Stimulated activated CD4-positive, alpha-beta T cell treated with anti-CD3 and anti-CD28 coated beads, Interleukin-12 subunit alpha, Interleukin-12 subunit beta, amount 100 ng/mL, for 4 hours (primary cell): ENCODE measurements at regions not wholly inside any gene's neighbourhood (a gene's known extent, or its start where the extent isn't known, plus 50 kb on each side); places are given as distances from the start of the nearest gene placed in this dataset.
"Not testable (repeated sequence)": the region's sequence is repeated elsewhere in the genome, so short reads cannot be mapped to it uniquely, and the experiment has no call there.

ENCODE experiments used
- DNase-seq: peaks from one replicate; pipeline ENCODE4 v3.0.0-alpha.2; 2020

DNA sequence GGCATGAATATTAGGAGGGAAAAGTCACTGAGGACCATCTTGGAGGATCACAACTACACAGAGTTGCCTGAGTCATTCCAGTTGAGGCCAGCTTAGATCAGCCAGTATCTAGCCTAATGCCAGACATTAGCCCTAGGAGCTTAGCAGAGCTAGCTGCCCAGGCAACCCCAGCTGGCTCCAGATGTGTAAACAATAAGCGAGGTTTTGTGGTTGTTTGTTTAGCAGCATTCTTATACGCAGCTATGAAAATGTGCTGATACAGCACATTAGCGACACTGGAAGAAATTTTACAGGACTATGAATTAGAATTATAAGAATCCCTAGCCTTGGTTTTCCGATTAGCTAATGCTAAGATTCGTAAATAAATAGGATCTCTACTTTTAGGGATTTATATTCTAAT, 59.3 kb downstream of the BTBD3 start:
- DNase-seq, result no peak

DNA sequence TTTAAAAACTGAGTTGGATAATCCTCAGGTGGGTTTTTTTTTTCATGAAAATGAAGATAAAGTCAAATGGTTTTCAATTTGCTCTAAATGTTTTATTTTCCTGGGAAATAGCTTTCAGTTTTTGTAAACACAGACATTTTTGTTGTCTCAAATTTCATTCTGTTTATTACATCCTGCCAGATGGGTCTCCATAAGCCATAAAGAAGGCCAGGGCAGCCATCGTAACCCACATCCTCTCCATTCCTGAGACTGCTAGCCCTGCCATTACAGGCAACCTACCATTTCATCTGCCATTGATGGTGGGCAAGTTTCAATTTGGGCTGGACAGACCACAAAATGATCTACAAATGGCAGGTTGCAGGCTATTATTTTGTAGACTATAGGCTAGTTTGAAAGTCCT, 60.8 kb downstream of the BTBD3 start:
- no peak for DNase-seq

DNA sequence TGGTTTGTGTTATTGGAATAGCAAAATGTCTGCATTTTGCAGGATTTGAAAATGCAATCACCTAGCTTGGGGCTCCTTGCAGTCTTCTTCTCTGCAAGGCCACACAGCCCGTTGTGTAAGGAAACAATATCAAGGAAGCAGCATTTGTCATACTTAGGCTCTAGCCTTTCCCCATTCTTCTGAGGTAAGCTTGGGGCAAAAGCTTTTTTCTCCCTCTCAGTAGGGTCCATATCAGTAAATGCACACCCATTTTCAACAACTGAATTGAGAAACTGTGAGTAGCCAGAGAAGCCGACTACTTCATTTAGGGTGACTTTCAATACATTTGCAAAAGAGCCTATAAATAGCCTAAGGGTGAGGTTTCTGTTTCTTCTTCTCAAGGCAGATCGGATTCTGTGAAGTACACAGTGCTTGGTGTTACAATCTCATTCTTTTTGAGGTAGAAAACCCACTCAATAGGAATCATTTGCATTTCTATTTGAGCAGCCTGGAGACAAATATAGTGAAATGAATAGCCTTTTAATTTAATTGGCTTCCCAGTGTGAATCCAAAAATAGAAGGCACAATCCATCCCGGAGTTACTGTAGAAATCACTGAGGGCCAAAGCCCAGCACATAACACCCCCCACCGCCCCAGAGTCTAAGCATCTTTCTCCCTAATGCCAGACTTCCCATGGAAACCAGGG, 61.8 kb downstream of the BTBD3 start:
- no peak for DNase-seq

DNA sequence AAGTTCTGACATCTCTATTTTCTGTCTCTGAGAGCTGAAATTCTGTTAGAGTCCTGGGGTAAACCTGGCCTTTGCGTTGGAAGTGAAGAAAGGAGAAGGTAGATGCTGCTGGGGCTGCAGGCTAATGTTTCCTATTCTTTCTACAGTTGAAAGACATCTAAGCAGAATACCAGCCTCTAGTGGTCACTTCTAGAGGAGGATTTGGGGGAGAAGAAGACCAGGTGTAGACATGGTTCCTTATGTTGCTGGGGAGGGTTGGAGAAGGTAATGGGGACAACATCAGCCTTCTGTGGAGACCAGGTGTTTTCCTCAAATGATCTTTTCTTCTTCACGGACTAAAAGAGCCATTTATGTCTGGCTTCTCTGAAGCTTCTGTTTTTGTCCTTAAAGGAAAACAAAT, 62.6 kb downstream of the BTBD3 start:
- DNase-seq, result no peak

DNA sequence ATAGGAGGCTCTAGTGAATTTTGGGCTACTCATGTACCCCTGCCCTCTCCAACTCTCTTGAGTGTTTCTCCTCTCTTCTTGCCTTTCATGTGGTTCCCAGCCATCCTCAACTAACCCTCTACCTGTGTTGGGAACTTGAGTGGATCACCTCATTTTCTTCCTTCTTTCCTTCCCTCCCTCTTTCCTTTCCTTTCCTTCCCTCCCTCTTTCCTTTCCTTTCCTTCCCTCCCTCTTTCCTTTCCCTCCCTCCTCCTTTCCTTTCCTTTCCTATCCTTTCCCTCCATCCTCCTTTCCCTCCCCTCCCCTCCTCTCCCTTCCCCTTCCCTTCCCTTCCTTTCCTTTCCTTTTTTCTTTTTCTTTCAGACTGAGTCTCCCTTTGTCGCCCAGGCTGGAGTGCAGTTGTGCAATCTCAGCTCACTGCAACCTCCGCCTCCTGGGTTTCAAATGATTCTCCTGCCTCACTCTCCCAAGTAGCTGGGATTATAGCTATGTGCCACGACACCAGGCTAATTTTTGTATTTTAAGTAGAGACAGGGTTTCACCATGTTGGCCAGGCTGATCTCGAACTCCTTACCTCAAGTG, 63.8 kb downstream of the BTBD3 start:
- DNase-seq, result no peak

DNA sequence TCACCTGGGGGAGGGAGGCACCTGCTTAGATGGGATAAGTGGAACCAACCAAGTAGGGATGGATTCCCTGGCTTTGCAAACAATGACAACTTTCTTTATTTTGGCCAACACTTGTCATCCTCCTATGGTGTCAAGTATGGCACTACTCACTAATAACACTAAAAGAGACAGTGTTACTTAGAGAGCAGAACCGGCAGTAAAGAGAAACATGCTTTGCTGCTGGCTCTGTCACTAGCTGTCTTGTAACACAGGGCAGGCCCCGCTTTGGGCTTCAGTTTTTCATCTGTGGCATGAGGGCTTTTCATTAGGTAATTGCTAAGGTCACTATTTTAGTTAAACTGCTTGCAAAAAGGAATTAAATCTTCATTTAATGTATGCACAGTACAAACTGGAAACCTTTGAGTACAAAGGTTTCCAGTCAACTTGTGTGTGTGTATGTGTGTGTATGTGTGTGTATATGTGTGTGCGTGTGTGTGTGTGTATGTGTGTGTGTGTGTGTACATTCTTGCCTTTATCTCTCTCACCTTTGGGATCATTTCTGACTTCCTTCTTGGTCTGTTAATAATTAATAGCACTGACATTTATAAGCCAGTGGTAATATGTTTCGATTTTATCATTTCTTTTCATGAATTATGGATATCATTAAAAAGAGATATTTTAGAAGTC, 64.7 kb downstream of the BTBD3 start:
- DNase-seq, result no peak

DNA sequence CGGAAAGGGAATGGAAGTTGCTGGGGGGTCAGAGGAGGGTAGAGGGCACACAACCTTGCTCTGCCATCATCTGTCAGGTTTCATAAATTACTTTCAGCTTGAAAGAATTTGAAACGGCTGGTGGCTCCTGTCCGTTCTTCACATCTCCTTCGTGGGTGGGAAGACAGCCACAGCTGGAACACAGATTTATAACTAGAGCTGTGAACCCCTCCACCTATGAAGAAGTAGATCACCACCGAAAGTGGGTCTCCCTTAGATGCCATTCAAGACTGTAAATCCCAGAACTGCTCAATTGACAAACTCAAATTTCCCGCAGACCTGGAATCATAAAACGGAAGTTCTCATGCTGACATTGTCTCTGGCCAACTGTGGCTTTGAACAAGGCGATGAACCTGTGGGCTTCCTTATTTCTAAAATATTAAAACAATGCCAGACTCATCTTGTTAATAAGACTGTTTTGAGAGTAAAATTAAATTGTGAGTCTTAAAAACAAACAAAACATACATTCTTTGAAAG, 65.3 kb downstream of the BTBD3 start:
- no peak for DNase-seq

DNA sequence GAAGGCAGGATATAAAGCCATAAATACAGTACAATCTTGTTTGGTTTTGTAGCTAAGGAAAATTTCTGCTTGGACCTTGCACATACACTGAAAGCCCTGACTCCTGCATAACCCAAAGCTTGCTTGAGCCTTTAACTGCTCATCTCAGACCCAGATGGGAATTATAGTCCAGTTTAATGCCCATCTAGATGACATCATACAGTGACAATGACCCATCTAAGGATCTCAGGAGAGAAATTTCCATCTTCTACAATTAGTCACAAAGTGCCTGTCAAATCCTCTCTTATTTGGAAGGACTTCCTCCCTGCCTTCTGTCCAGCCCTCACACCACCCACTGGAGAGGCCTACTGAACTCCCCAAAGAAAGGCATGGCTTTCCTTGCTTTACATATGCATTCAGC, 69.3 kb downstream of the BTBD3 start:
- DNase-seq, result no peak

DNA sequence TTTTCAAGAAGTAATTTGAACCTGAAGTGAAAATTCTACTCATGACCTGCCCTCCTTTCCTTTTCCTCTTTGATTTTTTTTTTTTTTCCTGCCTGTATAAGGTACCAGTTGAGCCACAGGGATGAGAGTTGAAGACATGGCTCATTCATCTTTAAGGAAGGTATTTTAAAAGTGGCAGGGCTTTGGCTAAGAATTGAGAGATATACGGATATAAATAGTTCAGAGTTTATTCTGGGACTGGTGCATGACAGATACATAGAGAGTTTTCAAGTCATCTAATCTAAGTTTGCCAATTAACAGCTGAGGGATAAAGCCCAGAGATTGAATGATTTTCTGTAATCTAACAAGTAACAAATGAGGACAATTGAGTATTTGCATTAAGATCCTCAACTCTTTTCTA, 69.8 kb downstream of the BTBD3 start:
- DNase-seq, result no peak

DNA sequence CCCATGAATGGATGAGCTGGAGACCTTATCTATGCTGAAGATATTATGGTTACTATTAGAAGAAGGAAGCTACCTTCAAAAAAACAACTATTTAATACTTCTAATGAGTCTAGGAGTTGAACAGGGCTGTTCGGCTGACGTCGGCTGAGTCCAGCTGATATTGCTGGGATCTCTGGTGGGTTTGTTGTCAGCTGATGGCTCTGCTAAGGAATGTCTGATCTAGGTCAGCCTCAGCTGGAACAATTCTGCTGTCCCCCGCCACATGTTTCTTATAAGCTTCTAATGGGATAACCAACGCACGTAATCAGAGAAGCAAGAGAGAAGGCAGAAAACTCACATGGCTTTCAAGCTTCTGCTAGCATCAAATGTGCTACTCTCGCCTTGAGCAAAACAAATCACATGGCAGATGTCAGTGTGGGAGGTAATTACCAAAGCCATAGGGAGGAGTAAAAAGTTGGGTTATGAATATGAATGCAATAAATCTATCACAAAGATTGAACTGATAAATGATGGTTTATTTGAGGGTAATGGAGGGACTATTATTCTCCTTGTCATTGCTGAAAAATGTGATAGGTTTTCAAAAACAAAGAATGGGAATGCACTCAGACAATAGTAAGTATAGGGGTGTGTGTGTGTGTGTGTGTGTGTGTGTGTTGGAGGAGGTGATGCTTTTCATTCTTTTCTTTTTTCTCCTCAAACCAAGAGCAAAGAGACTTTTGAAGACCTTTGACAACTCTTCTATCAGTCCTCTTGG, 71.5 kb downstream of the BTBD3 start:
- DNase-seq, result no peak

DNA sequence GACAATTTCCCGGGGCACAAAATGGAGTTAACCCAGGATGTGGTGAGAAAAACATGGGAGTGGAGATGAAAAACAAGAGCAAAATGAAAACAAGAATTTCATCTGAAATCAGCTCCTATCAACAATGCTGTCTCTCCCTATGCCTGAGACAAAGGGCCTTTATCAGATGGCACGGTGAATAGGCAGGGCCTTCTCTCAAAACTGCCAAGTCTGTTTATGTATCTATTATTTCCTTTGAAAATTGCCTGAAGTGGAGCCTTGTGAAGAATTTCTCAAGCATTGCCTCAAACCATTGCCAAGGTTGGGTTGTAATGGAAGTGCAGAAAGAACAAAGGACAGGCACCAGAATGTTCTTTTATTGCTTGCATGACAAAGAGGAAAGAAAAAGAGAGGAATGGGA, 74.7 kb downstream of the BTBD3 start:
- no peak for DNase-seq

DNA sequence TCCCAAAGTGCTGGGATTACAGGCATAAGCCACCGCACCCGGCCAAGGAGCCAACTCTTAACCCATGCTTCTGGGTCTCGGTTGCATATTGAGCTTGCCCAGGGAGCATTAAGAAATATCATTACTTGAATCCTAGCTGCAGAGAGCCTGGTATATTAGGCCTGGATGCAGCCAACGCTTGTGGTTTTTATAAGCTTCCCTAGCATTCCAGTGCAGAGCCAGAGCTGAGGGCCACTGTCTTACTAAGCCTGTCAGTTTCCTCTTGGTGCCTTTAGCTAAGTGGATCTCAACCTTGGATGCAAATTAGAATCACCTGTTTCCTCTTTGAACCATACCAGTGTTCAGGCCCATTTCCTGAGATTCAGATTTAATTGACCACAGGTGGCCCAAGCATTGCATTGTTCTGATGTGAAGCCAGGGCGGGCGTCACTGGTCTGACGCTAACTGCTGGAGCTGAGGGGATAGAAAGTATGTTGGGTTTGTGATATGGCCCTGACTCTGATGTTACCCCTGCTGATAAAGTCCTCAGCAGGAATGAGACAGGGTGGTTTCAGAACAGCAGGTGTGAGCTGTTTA, 76.3 kb downstream of the BTBD3 start:
- DNase-seq, result no peak

DNA sequence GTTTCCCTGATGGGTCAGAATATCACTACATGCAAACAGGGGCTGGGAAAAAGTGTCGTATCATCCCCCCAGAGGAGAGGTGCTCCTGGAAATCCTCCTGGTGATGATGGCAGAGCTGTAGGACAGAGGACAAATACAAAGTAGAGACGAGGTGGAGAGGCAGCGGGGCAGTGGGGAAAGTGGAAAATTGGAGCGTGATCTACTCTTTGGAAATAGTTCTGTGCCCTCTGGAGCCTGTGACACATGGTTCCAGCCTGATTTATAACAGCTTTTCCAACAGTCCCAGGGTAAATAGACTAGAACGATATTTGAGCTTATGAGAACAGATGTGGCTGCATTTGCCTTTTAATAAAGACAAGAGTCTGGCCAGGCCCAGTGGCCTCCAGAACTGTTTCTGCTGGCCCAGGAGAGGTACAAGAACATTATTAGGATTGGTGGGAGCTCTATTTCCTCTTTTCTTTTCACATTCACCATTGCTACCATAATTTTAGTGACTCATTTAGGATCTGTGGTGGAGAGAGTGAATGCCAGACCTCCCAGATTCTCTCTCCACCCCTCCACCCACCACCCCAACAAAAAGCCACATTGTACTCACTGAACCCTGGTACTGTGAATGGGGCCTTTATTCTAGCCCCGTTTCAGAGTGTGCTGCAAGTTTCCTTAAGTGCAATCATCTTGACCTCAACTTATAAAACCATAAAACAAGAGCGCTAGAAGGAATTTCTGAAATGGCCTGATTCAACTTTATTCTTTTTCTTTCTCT, 78.3 kb downstream of the BTBD3 start:
- no peak for DNase-seq

DNA sequence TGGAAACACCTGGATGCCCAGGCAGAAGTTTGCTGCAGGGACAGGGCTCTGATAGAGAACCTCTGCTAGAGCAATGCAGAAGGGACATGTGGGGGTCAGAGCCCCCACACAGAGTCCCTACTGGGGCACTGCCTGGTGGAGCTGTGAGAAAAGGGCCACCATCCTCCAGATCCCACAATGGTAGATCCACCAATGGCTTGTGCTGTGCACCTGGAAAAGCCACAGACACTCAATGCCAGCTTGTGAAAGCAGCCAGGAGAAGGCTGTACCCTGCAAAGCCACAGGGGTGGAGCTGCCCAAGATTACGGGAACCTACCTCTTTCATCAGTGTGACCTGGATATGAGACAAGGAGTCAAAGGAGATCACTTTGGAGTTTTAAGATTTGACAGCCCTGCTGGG, 87.1 kb downstream of the BTBD3 start:
- DNase-seq, result not testable (repeated sequence)

DNA sequence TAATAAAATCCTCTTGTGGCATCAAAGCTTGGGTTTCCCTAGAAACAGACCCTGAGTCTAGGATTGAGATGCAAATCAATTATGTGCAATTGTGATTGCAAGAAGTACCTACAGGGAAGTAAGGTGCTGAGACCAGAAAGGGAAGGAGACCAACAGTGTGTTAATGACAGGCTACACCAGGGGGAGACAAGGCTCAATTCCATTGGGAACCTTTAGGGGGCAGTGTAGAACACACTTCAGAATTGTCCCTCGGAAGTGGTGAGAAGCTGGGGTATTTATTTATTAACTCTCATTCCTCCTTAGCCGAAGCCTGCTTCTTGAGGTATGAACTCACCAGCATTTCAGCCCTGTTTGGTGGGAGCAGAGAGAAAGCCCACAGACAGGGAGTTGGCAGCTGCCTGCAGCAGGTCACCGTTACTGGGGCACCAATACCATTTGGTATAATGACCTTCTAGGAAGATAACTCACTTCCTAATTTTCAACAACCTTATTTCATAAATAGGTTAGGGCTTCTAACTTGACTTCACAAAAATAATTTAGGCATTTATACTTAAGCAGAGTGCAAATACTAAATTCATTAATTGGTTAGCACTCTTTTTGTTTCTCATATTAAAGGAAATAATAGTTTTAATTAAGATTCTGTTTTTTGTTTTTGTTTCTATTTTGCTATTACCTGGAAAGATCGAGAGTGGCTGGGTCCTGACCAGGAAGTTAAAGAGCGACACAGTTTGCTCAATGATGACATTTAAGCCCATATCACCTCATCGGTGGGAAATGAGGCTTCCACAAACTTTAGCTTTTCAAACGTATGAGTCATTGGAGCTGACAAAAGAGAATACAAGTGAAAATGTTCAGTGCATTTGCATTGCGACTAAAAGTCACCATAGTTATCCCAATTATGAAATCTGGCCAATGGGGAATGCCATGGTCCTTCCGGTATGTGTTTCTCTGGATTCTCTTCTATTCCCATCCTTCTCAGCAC, 94.8 kb downstream of the BTBD3 start:
- DNase-seq, result no peak

DNA sequence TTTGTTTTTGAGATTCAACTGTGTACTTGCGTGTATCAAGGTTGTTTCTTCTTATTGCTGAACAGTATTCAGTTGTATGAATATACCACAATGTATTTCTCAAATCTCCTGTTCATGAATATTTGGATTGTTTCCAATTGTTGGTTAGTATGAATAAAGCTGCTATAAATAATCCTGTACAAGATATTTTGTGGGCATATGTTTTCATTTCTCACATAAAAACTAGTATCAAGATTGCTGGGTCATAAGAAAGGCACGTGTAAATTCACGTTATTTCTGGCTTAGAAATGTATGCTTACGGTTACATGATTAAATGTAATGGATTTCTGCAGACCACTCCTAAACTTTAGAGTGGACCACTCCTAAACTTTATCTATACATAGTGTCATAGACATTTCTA, 96.6 kb downstream of the BTBD3 start:
- no peak for DNase-seq

DNA sequence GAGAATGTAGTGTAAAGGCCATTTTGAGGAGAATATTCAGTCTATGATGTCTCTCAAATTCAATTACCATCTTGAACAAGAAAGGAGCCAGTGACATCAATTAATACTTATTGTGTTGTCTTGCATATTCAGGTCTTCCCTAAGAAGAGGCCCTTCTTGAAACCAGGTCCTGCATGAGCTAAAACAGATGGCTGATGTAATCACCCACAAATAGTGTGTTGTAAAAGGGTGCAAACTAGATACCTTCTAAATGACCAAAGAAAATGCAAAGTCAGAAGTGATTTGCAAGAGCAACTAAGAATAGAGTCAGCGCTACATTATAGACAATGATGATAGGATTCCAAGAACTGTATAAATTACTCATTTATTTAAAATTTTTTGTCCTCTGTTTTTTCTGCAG, 97.0 kb downstream of the BTBD3 start:
- no peak for DNase-seq

DNA sequence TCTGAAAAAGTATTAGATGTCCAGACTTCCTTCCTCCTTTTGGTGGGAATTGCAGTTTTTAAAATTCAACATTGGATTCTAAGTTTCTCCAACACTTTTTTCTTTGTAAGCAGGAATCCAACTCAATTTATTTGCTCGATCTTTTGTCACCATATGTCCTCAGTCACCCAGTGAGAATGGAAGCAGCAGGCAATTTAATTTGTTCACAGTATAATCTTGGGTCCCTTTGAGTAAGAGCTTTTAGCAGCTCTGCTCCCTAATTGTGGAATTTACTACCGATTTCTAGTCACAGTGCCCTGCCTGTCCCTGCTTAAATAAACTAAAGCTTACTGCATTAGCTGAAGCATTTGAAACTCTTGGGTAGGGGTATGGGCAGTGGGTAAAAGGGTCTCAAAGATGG, 98.6 kb downstream of the BTBD3 start:
- no peak for DNase-seq

DNA sequence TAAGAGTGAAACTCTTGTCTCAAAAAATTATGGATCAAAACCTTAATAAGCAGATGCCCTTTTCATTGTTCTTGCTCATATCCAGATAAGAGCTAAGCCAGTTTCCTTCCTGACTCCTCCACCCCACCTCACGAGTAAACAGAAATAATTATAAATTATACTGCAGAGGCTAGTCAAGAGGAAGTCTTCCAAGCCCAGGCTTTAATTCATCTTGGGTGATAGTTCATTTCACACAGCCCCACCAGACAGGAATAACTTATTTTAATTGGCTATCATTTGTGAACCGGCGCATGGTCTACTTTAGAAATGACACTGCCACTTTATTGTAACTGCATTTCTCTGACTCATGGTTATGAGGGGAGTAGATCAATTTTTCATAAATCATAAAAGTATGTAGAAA, 102.0 kb downstream of the BTBD3 start:
- no peak for DNase-seq

DNA sequence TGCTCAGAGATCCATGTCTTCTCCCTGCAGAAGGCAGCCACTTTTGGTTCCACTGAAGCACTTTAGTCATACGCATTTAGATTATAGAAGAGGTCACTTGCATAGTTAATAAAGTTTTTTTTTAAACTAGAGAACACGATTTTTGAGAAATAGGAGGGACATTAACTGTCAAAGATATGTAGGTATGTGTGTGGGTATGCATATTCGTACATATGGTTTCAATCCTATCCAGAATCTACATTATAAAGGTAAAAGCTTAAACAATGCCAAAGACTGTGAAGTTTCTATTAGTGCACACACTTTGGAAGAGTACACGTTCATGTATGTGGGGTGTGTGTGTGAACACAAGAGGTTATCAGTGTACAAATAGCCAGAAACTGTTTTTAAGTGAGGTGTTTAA, 103.2 kb downstream of the BTBD3 start:
- DNase-seq, result no peak

DNA sequence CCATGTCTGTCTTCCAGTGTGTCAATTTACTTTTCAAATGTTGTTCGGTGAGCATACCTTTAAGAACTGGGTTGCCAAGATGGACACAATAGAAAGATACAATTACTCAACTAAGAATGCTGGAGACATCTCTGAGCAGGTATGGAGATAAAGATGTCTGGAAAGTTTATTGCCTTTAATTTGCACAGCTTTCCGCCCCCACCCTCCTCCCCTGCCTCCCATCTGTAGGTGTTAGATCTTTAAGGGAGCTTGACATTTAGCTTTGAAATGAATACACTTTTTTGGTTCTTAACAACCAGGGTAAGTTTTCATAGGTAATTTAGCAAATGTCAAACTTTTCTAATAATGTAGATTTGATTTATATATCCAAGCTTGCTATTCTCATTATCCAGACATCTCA, 104.4 kb downstream of the BTBD3 start:
- no peak for DNase-seq
